ENCODE measurements at regions not wholly inside any gene's neighbourhood (a gene's known extent, or its start where the extent isn't known, plus 50 kb on each side); places are given as distances from the start of the nearest gene placed in this dataset.
"Not testable (repeated sequence)": the region's sequence is repeated elsewhere in the genome, so short reads cannot be mapped to it uniquely, and the experiment has no call there.

DNA sequence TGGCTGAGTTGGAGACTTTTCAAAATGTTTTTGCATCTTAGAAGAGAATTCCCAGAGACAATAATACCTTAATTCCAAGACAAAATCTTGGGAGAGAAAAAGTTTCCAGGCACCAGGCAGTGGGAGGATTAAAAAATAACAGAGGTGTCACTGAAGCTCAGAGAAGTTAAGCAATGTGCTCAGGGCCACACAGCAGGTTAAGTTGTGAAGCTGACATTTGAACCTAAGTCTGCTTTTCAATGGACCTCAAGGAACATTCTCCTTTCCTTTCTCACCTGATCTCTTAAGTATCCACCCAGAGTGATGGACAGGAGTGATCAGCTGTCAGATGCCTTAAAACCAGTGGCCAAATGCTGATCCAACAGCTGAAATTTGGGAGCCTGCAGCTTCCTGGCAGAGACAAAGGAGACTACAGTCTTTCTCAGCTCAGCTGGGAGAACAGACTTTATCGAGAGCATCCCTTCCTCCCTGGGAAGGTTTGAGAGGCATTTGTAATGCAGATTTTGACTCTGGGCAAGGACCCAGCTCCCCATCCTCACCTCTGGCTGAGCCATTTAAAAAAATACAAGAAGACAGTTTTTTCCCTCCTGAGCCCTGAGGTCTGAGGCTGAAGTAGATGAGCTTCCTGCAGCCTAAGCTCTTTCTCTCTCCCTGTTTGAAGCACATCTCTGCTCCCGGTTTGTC, 174.9 kb upstream of the RPH3A start:
- DNase-seq (ENCODE audit: low read depth), result no peak

DNA sequence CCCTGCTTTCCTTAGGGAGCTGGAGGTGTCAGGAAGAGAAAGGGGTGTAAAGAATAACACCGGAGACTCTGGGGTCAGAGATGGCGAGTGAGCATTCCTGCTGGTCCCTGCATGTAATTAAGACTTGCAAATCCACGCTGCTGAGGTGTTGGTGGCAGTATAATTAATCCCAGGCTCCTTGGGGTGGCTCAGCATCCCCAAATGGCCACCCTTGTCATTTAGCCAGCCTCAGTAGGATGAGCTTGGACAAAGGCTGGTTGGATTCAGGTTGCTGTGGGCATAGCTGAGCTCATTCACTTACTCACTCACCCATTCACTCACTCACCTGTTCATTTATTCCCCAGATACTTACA, 174.4 kb upstream of the RPH3A start:
- DNase-seq (ENCODE audit: low read depth), result no peak

DNA sequence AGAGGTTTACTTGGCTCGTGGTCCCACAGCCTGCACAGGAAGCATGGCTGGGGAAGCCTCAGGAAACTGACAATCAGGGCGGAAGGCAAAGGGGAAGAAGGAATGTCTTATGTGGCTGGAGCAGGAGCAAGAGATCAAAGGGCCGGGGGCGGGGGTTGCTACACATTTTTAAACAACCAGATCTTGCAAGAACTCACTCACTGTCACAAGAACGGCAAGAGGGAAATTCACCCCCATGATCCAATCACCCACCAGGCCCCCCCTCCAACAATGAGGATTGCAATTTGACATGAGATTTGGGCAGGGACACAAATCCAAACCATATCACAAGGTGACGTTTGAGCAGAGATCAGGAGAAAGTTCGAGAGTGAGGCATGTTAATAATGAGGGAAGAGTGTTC, 163.7 kb upstream of the RPH3A start:
- DNase-seq (ENCODE audit: low read depth), result no peak

DNA sequence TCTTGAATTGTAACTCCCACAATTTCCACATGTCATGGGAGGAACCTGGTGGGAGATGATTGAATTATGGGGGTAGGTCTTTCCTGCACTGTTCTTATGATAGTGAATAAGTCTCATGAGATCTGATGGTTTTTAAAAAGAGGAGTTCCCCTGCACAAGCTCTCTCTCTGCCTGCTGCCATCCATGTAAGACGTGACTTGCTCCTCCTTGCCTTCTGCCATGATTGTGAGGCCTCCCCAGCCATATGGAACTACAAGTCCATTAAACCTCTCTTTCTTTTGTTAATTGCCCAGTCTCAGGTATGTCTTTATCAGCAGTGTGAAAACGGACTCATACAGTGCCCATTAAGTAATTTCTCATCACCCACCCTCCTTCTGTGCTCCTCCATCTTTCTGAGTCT, 159.6 kb upstream of the RPH3A start:
- DNase-seq (ENCODE audit: low read depth), result not testable (repeated sequence)

DNA sequence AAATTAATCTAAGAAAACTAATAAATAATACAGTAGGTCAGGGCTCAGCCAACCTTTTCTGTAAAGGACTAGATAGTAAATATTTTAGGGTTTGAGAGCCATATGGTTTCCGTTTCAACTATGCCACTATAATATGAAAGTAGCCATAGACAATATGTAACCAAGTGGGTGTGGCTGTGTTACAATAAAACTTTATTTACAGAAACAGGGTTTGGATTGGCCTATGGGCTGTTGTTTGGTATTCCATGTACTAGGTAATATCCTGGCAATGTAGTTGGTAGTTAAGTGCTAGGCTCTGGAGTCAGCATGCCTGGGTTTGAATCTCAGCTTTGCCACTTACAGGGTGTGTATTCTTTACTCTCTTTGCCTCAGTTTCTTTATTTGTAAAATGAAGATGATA, 156.5 kb upstream of the RPH3A start:
- no peak for DNase-seq (ENCODE audit: low read depth)

DNA sequence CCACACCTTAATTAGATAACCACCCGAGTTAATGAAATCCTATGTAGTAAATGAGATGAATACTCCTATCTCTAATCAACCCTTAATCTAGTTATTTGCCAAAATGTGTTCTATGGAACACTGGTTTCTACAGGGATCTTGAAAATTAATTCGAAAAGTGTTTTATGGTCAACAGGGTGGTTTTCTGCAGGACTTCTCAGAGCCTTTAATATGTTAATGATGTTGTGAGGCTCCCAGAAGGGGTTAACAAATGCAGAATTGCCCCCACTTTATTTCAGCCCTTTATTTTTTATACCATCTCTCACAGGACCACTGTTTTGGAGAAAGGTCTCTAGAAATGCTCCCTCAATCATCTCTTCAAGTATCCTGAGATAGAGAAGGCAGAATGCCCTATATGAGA, 153.1 kb upstream of the RPH3A start:
- no peak for DNase-seq (ENCODE audit: low read depth)

DNA sequence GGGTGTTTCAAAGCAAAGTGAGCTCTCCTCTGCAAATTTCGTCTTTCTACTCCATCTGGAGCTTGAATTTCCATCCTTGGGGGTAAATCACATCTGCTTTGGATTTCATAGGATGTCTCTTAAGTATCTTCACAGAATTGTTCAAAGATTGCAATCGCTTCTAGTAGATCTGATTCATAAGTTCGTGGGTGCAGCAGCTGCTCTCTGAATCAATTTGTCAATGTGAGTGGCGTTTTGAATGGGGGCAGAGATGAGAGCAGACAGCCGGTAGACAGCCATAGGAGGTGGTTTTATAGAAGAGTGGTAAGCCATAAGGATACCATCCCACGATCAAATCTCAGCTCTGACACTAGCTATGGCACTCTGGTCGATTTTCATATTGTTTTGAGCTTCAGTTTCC, 146.0 kb upstream of the RPH3A start:
- DNase-seq (ENCODE audit: low read depth), result no peak

DNA sequence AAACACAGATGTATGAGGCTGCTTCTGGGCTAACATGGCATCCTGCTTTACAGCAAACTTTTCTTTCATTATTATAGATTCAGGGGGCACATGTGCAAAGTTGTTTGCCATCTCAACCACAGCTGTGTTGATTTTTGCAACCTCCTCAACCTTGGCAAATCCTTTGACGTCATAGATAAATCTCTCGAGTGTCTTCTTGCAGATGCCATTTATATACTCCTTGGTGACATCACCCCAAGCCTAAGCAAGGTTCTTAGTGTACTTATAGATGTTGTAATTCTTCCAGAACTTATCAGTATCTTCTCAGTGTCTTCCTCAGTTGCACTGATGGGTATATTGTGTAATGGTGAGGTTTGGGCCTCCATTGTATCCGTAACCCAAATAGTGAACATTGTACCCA, 135.4 kb upstream of the RPH3A start:
- DNase-seq (ENCODE audit: low read depth), result no peak

DNA sequence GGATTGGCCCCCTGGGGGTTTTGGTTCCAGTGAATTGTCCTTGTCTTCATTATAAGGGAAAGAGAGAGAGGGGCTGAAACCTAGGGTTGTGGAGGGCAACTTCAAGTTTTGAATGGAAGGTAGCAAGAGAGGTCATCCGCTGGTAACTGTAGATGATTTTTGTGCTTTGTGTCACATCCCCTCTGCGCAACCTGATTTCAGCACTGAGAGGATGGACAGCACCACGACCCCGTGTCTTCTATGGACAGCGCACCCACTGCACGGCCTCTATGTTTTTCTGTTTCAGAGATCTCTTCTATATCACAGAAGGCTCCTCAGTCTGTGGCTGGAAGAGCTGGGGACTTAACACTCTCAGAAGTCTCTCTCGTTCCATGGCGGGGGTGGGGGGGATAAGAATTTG, 127.0 kb upstream of the RPH3A start:
- peak; percentile 16 for DNase-seq (ENCODE audit: low read depth)

DNA sequence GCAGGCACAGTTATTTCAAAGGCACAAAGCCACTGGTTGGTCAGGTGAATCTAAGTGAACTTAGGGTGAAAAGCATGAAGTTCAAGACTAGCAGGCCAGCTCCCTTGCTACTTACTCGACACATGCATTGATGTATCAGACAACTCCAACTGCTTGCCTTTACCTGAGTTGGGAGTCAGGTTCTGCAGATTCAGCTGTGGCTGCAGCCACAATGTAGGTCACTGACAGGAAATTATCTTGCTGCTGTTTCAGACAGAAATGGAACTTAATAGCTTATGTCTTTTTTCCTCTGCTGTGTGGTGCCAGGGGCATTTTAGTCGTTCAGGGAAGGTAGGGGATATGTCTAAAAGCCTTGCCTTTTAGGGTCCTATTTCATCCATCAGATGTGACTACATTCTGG, 125.6 kb upstream of the RPH3A start:
- no peak for DNase-seq (ENCODE audit: low read depth)

DNA sequence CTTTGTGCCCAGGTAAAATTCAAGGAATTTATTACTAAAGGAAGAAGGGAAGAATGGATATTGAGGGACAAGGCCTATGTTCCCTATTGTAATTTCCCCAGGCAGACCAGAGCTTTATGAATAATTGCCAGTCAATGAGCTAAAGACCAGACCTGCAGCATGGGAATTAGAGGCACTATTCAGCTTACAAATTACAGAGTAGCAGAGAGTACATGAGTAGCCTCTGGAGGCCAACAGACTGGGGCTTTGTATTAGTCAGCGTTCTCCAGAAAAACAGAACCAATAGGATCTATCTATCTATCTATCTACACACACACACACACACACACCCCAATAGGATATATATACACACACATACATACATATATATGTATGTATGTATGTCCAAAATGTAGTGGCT, 120.0 kb upstream of the RPH3A start:
- no peak for DNase-seq (ENCODE audit: low read depth)

DNA sequence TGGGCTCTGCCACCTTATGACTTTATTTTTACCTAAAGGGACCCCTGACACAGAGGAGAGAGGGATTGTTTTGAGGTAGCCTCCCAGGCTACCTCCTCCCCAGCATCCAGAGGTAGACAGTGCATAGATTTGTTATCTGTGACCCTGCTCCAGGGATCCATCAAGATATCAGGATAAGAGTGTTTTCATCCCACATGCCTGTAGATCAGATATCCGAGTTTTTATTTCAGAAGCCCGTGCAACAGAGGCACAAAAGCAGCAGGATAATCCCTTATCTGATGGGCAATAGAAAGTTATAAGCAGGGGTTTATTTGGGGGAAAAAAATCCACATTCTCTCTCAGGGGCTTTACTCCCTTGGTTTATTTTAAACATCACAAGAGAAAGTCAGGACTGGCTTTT, 117.0 kb upstream of the RPH3A start:
- no peak for DNase-seq (ENCODE audit: low read depth)

DNA sequence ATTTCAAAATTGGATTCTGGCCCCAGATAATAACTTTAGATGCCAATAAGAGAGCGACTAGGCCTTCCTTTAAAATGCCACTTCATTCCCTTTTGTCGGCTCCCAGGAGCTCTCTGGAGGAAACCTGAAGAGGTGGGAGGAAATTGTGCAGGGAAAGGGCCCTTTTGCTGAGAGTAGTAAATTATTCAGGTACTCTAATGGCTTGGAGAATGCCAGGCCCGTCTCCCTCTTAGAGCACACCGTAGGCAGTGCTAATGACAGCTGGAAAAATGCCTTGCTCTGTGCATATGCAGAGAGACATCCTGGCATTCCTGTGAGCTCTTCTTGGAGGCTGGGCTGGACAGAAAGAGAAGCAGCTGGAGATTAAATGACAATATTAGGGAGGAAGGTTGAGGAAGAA, 115.0 kb upstream of the RPH3A start:
- no peak for DNase-seq (ENCODE audit: low read depth)

DNA sequence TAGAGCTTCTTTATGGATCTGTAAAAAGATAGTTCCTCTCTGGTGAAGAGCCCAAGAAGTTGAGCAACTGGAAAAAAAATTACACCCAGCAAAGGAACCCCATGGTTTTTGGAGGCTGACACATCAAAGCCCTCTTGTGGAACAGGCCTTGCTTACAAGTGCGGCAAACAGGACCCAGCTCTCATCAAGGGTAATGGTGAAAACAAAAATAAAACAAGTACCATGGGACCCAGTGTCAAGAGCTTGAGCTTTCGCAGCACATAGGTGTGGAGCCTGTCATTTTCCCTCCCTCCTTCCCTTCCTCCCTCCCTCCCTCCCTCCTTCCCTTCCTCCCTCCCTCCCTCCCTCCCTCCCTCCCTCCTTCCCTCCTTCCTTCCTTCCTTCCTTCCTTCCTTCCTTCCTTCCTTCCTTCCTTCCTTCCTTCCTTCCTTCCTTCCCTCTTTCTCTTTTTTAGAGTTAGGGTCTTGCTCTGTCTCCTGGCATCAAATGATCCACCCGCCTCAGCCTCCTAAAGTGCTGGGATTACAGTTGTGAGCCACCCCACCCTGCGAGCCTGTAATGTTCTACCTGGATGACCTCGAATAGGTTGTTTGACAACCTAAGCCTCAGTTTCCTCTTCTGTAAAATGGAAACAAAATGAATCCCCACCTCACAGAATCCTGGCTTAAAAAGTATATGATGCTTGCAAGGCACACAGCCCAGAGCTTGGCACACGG, 114.3 kb upstream of the RPH3A start:
- DNase-seq (ENCODE audit: low read depth), result no peak

DNA sequence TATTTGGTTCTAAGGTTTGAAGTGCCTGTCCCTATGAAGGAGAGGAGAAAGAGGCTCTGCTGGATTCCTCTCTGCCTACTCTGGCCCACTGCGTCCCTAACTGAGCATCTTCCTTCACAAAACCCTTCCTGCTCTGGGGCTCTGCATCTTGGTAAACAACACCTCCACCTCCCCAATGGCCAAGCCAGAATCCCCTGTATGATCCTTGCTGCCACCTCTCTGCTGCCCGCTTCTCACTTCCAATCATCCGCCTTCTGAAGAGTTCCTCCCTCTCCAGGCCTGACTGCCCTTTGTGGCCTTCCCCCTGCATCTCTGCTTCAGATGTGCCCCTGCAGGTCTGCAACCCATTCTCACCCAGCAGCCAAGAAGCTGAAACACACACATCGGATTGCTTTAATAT, 110.6 kb upstream of the RPH3A start:
- DNase-seq (ENCODE audit: low read depth), result no peak

DNA sequence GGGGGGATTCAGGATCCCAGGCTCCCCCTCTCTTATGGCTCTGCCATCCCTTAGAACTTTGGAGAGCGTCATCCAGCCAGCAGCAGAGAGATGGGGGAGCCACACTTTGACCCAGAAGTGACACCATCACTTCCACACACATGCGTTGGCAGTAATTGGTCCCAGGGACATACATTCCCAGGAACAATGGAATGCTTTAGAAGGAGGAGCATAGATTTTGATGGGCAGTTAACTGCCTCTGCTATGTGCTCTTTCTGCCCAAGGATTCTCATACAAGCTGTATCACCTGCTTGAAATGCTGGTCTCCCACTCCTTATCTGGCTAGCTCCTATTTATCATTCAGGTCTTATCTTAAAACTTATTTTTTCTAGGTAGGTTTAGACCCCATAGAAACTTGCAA, 109.0 kb upstream of the RPH3A start:
- DNase-seq (ENCODE audit: low read depth), result no peak

DNA sequence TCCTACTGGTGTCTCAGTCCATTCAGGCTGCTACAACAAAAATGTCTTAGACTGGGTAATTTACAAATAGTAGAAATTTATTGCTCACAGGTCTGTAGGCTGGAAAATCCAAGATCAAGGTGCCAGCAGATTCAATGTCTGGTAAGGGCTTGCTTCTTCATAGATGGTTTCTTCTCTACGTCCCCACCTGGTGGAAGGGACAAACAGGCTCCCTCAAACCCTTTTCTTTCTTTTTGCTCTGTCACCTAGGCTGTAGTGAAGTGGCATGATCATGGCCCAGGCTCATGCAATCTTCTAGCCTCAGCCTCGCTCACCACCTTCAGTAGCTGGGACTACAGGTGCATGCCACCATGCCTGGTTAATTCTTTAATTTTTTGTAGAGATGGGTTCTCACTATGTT, 106.8 kb upstream of the RPH3A start:
- DNase-seq (ENCODE audit: low read depth), result no peak

DNA sequence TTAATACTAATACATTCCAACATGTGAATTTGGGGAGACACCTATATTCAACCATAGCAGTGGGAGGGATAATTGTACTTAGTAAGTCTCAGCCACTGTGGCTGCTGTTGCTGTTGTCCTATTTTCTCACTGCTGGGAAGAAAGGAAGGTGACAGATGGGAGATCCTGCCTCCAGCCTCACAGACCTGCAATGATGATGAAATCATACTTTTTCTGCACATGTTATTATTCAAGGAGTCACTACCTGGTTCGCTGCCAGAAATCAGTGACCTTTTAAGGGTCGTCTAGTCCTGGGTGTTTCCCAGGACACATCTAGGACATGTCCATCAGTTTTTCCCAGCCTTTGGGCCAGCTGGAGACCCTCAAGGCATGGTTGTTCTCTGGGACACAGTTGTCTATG, 106.2 kb upstream of the RPH3A start:
- no peak for DNase-seq (ENCODE audit: low read depth)

DNA sequence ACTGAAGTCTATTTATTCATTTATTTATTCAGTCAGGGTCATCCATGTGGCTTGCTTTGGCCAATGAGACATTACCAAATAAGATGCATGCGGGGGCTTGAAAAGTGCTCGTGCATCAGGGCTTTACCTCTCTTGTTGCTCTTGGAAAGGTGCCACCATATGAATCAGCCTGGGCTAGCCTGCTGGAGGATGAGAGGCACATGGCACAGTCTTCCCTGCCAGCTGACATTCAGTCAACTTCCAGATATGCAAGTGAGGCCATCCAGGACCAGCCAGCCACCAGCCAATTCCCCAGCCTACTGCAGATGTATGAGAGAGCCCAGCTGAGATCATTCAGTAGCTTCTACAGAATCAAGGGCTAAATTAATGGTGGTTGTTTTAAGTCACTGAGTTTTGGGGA, 105.2 kb upstream of the RPH3A start:
- peak; percentile 78 for DNase-seq (ENCODE audit: low read depth)

DNA sequence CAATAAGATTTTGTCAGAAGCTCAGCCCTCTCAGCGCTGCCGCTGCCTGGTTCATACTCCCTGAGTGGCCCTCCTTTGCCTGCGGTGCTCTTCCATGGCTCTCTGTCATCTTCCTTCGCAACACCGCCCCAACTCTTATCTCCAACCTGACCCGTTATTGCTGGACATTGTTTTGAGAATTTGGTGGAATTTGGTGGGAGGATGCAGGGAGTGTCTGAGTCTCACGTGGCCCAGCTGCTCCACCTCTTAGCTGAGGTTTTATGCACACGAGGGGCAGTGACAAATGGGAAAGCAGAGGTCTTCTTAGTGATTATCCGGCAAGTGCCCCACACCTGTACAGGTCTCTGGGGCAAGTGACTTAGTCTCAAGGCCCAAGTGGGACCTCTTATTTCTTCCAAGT, 97.5 kb upstream of the RPH3A start:
- DNase-seq (ENCODE audit: low read depth), result no peak

DNA sequence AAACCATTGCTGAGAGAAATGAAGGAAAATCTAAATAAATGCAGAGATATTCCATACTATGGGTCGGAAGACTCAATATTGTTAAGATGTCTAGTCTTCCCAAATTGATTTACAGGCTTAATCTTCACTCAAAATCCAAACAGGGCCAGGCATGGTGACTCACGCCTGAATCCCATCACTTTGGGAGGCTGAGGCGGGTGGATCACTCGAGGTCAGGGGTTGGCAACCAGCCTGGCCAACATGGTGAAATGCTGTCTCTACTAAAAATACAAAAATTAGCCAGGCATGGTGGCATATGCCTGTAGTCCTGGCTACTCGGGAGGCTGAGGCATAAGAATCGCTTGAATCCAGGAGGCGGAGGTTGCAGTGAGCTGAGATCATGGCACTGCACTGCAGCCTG, 94.1 kb upstream of the RPH3A start:
- DNase-seq (ENCODE audit: low read depth), result peak; percentile 20

DNA sequence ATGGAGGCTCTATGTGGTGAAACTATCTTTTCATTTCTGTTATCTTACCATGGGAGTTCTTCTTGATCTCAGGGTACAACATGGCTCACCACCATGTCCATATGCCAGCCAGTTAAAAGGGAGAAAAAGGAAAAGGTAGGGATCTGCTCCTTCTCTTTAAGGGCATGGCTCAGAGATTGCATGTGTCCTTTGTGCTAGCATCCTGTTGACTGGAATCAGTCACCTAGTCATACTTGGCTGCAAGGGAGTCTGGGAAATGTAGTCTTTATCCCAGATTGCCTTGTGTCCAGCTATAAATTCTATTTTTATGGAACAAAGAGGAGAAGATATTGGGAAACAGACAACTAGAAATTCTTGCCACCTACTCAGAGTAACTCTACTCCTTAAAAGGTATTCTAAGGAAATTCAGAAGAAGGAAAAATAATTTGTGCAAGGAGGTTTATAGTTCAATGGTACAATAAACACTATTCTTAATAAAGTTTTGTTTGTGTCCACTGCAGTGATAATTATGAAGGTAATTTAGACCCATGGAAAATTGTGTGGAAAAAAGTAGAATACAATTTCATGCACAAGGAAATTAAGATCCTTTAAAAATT, 86.4 kb upstream of the RPH3A start:
- DNase-seq (ENCODE audit: low read depth), result no peak

DNA sequence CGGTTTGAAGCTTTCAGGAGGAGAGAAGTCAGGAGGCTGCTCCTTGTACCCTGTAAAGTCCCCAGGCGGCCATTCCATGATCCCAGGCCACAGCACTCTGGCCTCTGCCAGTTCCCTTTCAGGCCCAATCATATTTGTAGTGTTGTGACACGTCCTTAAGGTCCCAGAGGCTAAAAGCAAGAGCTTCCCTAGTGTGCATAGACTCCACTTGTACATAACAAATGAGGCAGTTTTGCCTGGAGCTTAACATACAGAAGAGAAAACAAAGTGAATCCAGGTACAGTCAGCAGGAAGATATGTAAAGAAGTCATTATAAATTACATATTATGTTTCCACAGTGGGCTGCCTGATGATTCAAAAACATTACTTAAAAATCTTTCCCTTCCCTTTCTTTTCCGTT, 81.1 kb upstream of the RPH3A start:
- no peak for DNase-seq (ENCODE audit: low read depth)

DNA sequence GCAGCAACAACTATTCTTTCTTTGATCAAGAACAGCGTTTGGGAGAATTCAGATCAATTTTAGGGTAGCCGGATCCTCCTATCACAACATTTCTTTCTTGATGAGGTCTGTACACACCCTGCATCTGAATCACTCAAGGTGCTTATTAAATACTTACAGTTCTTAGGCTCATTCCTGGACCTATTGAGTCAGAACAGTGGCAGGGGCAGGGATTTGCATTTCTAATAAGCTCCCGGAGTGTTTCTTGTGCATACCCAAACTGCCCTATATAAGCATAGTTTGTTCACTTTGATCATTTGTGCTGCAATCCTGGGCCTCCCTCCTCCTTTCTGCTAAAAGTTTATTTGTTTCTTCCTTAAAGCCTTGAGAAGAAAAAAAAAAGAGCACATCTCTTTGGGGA, 80.5 kb upstream of the RPH3A start:
- no peak for DNase-seq (ENCODE audit: low read depth)
